OCI-LY1 (cell line): ENCODE measurements at regions not wholly inside any gene's neighbourhood (a gene's known extent, or its start where the extent isn't known, plus 50 kb on each side); places are given as distances from the start of the nearest gene placed in this dataset.

ENCODE experiments used
- H2AFZ ChIP-seq: fragments of 200-600 bp; sonication (generic), shearing (Covaris generic); 2 replicates; pipeline ENCODE4 v1.6.0; 2014; ENCODE audit warnings: antibody characterized with exemption, mild to moderate bottlenecking, low read length
- H3F3A ChIP-seq: fragments of 200-600 bp; sonication (generic), shearing (Covaris generic); 2 replicates; pipeline ENCODE4 v1.6.0; 2014; ENCODE audit warnings: mild to moderate bottlenecking, antibody characterized with exemption, low read length, moderate library complexity; ENCODE audit not compliant: insufficient read depth
- H3K27ac ChIP-seq: fragments of 200-600 bp; sonication (generic); 2 replicates; pipeline ENCODE4 v1.5.1; 2014; ENCODE audit warnings: low read length, mixed run types, mild to moderate bottlenecking, low read depth; ENCODE audit not compliant: poor library complexity, severe bottlenecking
- H3K27me3 ChIP-seq: fragments of 200-600 bp; sonication (generic); 2 replicates; pipeline ENCODE4 v1.6.0; 2014; ENCODE audit warnings: antibody characterized with exemption, mild to moderate bottlenecking, low read length, moderate library complexity; ENCODE audit not compliant: insufficient read depth
- H3K36me3 ChIP-seq: fragments of 200-600 bp; sonication (generic); 2 replicates; pipeline ENCODE4 v1.6.1; 2014; ENCODE audit warnings: mild to moderate bottlenecking, antibody characterized with exemption, low read length, moderate library complexity, mixed read lengths; ENCODE audit not compliant: insufficient read depth
- H3K4me1 ChIP-seq: fragments of 200-600 bp; sonication (generic); 2 replicates; pipeline ENCODE4 v1.5.1; 2014; ENCODE audit warnings: mild to moderate bottlenecking, low read length, moderate library complexity; ENCODE audit not compliant: insufficient read depth, severe bottlenecking
- H3K4me2 ChIP-seq: fragments of 200-600 bp; sonication (generic), shearing (Covaris generic); 2 replicates; pipeline ENCODE4 v1.6.1; 2014; ENCODE audit warnings: low read length
- H3K4me3 ChIP-seq: fragments of 200-600 bp; sonication (generic); 2 replicates; pipeline ENCODE4 v1.5.1; 2014; ENCODE audit warnings: low read length, low read depth, mild to moderate bottlenecking, mixed read lengths; ENCODE audit not compliant: poor library complexity, severe bottlenecking
- H3K79me2 ChIP-seq: fragments of 200-600 bp; shearing (Covaris generic); 2 replicates; pipeline ENCODE4 v1.6.1; 2016; ENCODE audit warnings: mixed run types, low read length, mixed read lengths; ENCODE audit not compliant: insufficient read depth
- H3K9ac ChIP-seq: fragments of 200-600 bp; sonication (generic), shearing (Covaris generic); 2 replicates; pipeline ENCODE4 v1.6.1; 2014; ENCODE audit warnings: mild to moderate bottlenecking, low read length, mixed read lengths
- H3K9me2 ChIP-seq: fragments of 200-600 bp; sonication (generic), shearing (Covaris generic); 2 replicates; pipeline ENCODE4 v1.6.1; 2014; ENCODE audit warnings: low read depth, mild to moderate bottlenecking, low read length, mixed read lengths
- H3K9me3 ChIP-seq: fragments of 200-600 bp; shearing (Covaris generic); 2 replicates; pipeline ENCODE4 v1.6.1; 2014; ENCODE audit warnings: low read length, mixed read lengths
- H4K20me1 ChIP-seq: fragments of 200-600 bp; sonication (generic), shearing (Covaris generic); 2 replicates; pipeline ENCODE4 v1.6.0; 2016; ENCODE audit warnings: mild to moderate bottlenecking, low read length; ENCODE audit not compliant: insufficient read depth
- EZH2 ChIP-seq: fragments of 200-600 bp; sonication (generic), shearing (Covaris generic); IDR thresholded peaks from 2 replicates; pipeline ENCODE4 v1.8.0; 2017; ENCODE audit warnings: borderline replicate concordance, mixed run types, mild to moderate bottlenecking, antibody characterized with exemption, low read length, moderate library complexity, mixed read lengths
- TF ChIP-seq, protein P1 (sequence below): fragments of 200-600 bp; sonication (generic), shearing (Covaris generic); IDR thresholded peaks from 2 replicates; pipeline ENCODE4 v1.5.1; 2017; ENCODE audit warnings: mild to moderate bottlenecking, antibody characterized with exemption, low read length, moderate library complexity, mixed read lengths

DNA sequence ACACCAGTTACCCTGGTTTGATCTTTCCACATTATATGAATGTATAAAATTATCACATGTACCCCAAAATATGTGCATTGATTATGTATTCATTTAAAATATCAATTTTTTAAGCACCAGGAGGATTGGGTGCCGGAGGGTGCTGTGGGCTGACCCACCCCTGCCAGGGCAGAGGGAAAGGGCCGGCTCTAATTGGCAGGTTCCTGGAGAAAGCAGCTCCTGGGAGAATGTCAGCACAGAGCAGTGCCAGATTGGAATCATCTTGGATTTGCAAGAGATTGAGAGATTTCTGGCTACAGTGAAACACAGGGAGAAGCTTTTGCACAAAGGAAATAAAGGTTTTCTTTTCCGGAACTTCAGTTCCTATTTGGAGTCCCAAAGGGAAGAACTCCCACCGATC lies 264.4 kb upstream of the TCERG1L start:
- H3K9me2 ChIP-seq: no peaks in the 10 kb centered on the region
- no peak overlapping the region for H3K4me3 ChIP-seq
- H3K36me3 ChIP-seq: no peaks in the 10 kb centered on the region
- no peaks in the 10 kb centered on the region for H3K4me1 ChIP-seq
- H3K27ac ChIP-seq: no peak overlapping the region
- no peaks in the 10 kb centered on the region for H3K9me3 ChIP-seq
- no peak overlapping the region for H2AFZ ChIP-seq
- no peak overlapping the region for H3K4me2 ChIP-seq
- no peaks in the 10 kb centered on the region; the same call in 1 of the 2 replicates for H3K27me3 ChIP-seq
- H4K20me1 ChIP-seq: no peaks in the 10 kb centered on the region
- no peaks in the 10 kb centered on the region for H3K79me2 ChIP-seq
- no peak for TF ChIP-seq EZH2
- TF ChIP-seq, protein P1, sequence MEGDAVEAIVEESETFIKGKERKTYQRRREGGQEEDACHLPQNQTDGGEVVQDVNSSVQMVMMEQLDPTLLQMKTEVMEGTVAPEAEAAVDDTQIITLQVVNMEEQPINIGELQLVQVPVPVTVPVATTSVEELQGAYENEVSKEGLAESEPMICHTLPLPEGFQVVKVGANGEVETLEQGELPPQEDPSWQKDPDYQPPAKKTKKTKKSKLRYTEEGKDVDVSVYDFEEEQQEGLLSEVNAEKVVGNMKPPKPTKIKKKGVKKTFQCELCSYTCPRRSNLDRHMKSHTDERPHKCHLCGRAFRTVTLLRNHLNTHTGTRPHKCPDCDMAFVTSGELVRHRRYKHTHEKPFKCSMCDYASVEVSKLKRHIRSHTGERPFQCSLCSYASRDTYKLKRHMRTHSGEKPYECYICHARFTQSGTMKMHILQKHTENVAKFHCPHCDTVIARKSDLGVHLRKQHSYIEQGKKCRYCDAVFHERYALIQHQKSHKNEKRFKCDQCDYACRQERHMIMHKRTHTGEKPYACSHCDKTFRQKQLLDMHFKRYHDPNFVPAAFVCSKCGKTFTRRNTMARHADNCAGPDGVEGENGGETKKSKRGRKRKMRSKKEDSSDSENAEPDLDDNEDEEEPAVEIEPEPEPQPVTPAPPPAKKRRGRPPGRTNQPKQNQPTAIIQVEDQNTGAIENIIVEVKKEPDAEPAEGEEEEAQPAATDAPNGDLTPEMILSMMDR: no peak
- H3K9ac ChIP-seq: no peak overlapping the region
- no peaks in the 10 kb centered on the region for H3F3A ChIP-seq

DNA sequence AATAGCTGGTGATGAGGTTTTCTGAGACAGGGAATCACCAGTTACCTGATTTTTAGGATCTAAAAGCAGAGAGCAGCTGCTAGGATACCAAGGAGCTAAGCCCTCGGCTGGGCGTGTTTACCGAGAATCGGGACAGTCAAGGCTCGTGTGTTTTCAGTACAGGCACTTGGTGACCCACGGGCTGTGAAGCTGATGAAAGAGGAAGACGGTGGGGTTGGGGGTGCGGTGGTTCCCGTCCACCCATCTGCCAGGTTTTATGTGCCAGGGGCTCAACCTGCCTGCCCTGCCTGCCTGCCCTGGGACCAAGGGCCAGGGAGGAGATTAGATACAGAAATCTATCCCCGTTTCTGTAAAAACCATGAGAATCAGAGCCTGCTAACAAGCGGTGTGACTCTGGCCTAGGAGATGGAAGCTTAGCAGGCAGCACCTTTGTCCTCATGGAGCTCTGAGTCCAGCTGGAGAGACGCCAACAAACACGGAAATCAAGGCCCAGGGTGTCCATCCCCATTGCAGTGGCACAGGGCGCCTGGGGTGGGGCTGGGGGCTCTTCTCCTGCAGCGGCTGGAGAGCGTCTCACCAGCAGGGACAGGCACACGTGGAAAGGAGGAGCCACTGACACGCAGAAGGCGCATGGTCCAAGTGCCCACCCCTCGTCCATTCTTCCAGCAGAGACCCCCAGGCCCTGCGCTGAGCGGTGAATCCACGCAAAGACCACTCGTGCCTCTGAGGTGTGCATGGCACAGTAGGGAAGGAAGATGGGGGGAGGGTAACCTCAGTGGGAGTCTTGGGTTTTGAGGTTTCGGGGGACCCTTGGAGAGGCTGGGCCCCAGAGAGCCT lies 265.0 kb upstream of the TCERG1L start:
- no peak for TF ChIP-seq EZH2
- TF ChIP-seq, protein P1: no peak

DNA sequence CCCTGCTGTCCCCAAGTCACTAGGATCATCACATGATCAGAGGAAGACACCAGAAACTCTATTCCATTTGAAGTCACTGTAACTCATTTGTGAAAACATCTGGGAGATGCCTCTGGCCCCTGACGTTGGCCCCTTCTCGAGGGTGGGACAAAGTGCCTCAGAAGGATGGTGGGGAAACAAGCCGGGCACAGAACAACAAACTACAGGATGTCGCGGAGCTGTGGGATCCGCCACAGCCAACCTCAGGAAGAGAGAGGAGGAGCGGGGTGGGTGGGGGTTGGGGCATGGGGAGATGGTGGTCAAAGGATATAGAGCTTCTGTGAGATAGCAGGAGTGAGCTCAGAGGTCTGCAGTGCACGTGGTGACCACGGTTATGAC lies 265.6 kb upstream of the TCERG1L start:
- Histone ChIP-seq H3K27me3 (no peaks in the 10 kb centered on the region; the same call in 1 of the 2 replicates), H3K9ac (no peak overlapping the region), H3K9me3 (no peaks in the 10 kb centered on the region), H4K20me1 (no peaks in the 10 kb centered on the region), H3K79me2 (no peaks in the 10 kb centered on the region), H3F3A (no peaks in the 10 kb centered on the region), H3K9me2 (no peaks in the 10 kb centered on the region), H3K27ac (no peak overlapping the region), H3K36me3 (no peaks in the 10 kb centered on the region), H3K4me2 (no peak overlapping the region), H3K4me1 (no peaks in the 10 kb centered on the region), H3K4me3 (no peak overlapping the region), H2AFZ (no peak overlapping the region)
- no peak for TF ChIP-seq EZH2
- TF ChIP-seq, protein P1: no peak

More for the DNA sequence above, 265.0 kb upstream of the TCERG1L start:
- no peak overlapping the region for H3K4me3 ChIP-seq
- no peaks in the 10 kb centered on the region for H3K79me2 ChIP-seq
- no peaks in the 10 kb centered on the region for H3K36me3 ChIP-seq
- H3K9me3 ChIP-seq: no peaks in the 10 kb centered on the region
- no peaks in the 10 kb centered on the region for H4K20me1 ChIP-seq
- H3K4me1 ChIP-seq: no peaks in the 10 kb centered on the region
- H3K4me2 ChIP-seq: no peak overlapping the region
- H3K27me3 ChIP-seq: no peaks in the 10 kb centered on the region; the same call in 1 of the 2 replicates
- H3K27ac ChIP-seq: no peak overlapping the region
- H2AFZ ChIP-seq: no peak overlapping the region
- no peaks in the 10 kb centered on the region for H3F3A ChIP-seq
- H3K9ac ChIP-seq: no peak overlapping the region
- H3K9me2 ChIP-seq: no peaks in the 10 kb centered on the region
